Astrocyte (in vitro differentiated cells and primary cell): ENCODE measurements at regions not wholly inside any gene's neighbourhood (a gene's known extent, or its start where the extent isn't known, plus 50 kb on each side); places are given as distances from the start of the nearest gene placed in this dataset.

Source experiments
- DNase-seq: peaks from one replicate; pipeline ENCODE4 v3.0.0-alpha.2; 2010; ENCODE audit warnings: low read depth
- FAIRE-seq: peaks from 2 replicates; lab custom pipeline; 2011; peaks lifted over from hg19 to GRCh38; lab: Jason Lieb, UNC
- H2AFZ ChIP-seq: 2 replicates; pipeline ENCODE4 v1.6.0; 2012; ENCODE audit warnings: low read depth, low read length, inconsistent platforms
- H3K27ac ChIP-seq: 2 replicates; pipeline ENCODE4 v1.5.1; 2011; ENCODE audit warnings: low read depth, low read length, inconsistent platforms
- H3K27me3 ChIP-seq: 2 replicates; pipeline ENCODE4 v1.6.0; 2011; ENCODE audit warnings: low read length, inconsistent platforms; ENCODE audit not compliant: insufficient read depth
- H3K36me3 ChIP-seq: 2 replicates; pipeline ENCODE4 v1.5.1; 2011; ENCODE audit warnings: low read length, inconsistent platforms; ENCODE audit not compliant: insufficient read depth
- H3K4me1 ChIP-seq: 2 replicates; pipeline ENCODE4 v1.5.1; 2011; ENCODE audit warnings: low read length, inconsistent platforms; ENCODE audit not compliant: insufficient read depth
- H3K4me2 ChIP-seq: 2 replicates; pipeline ENCODE4 v1.6.0; 2012; ENCODE audit warnings: low read length, inconsistent platforms
- H3K4me3 ChIP-seq: 2 replicates; pipeline ENCODE4 v1.5.1; 2011; ENCODE audit warnings: low read depth, mild to moderate bottlenecking, low read length, inconsistent platforms; ENCODE audit not compliant: insufficient read depth
- H3K79me2 ChIP-seq: 2 replicates; pipeline ENCODE4 v1.6.0; 2012; ENCODE audit warnings: mild to moderate bottlenecking, low read length, inconsistent platforms; ENCODE audit not compliant: insufficient read depth
- H3K9ac ChIP-seq: 2 replicates; pipeline ENCODE4 v1.6.0; 2012; ENCODE audit warnings: mild to moderate bottlenecking, low read length, inconsistent platforms
- H3K9me3 ChIP-seq: 2 replicates; pipeline ENCODE4 v1.5.1; 2012; ENCODE audit warnings: low read depth, mild to moderate bottlenecking, low read length, inconsistent platforms; ENCODE audit not compliant: insufficient read depth
- H4K20me1 ChIP-seq: 2 replicates; pipeline ENCODE4 v1.6.0; 2012; ENCODE audit warnings: low read length, inconsistent platforms; ENCODE audit not compliant: insufficient read depth
- H3K27ac Mint-ChIP-seq: one replicate; pipeline ENCODE4 v1.8.0; 2021; ENCODE audit warnings: mild to moderate bottlenecking, mixed read lengths; ENCODE audit not compliant: unreplicated experiment
- H3K27me3 Mint-ChIP-seq: one replicate; pipeline ENCODE4 v1.8.0; 2021; ENCODE audit warnings: low read depth, mixed read lengths; ENCODE audit not compliant: unreplicated experiment
- H3K36me3 Mint-ChIP-seq: one replicate; pipeline ENCODE4 v1.8.0; 2021; ENCODE audit warnings: low read depth, mixed read lengths; ENCODE audit not compliant: unreplicated experiment
- H3K4me1 Mint-ChIP-seq: one replicate; pipeline ENCODE4 v1.8.0; 2021; ENCODE audit warnings: low read depth, mixed read lengths; ENCODE audit not compliant: unreplicated experiment
- H3K4me3 Mint-ChIP-seq: one replicate; pipeline ENCODE4 v1.8.0; 2021; ENCODE audit warnings: mild to moderate bottlenecking, moderate library complexity, mixed read lengths; ENCODE audit not compliant: unreplicated experiment
- H3K9me3 Mint-ChIP-seq: one replicate; pipeline ENCODE4 v1.8.0; 2021; ENCODE audit warnings: mild to moderate bottlenecking, mixed read lengths; ENCODE audit not compliant: unreplicated experiment
- EZH2 ChIP-seq: IDR thresholded peaks from 2 replicates; pipeline ENCODE4 v1.6.1; 2012; ENCODE audit warnings: mild to moderate bottlenecking, low read length, inconsistent platforms; ENCODE audit not compliant: insufficient read depth
- TF ChIP-seq, protein P1 (sequence below): IDR thresholded peaks from 2 replicates; pipeline ENCODE4 v1.5.1; 2011; ENCODE audit warnings: low read depth, mild to moderate bottlenecking, inconsistent platforms, low read length, moderate library complexity; ENCODE audit not compliant: insufficient read depth

DNA sequence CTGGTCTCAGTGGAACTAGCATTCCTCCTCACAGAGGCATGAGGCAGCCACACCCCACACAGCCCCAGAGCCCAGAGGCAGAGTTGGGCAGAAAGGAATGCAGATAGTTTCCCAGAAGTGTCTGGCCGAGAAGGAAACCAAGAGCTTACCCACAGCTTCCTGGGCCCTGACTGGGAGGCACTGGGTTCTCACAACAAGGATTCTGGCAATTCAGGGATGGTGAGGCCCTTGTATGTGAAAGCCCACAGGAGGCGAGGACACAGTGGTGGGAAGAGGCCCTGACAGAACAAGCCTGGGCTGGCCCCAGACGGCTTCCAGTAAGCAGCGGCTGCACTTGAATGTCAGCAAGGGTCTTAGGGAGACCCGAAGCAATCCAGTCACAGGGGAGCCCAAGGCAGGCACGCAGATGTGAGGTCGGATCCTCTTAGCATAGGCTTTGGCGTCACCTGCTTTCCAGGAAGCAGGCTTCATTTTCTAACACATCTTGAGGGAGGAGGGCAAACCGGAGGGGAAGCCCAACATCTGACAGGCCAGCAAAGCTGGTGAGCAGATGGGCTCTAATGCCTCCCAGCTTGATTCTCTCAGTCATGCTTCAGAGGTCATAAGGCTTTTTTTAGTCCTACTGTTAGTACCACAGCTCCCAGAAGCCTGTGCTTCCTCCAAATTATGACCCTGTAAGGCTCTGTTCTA, 78.3 kb upstream of the AKIP1 start:
- Histone ChIP-seq H3K27me3 (no peaks in the 10 kb centered on the region), H3K36me3 (no peaks in the 10 kb centered on the region), H3K4me1 (peaks cover 32% of the 10 kb centered on the region), H3K4me2 (peak overlapping the region; percentile 73), H3K9me3 (no peaks in the 10 kb centered on the region), H3K79me2 (peaks cover 21% of the 10 kb centered on the region), H3K9ac (peak overlapping the region; percentile 66), H2AFZ (peak overlapping the region; percentile 27), H3K4me3 (peak overlapping the region; percentile 15), H4K20me1 (no peaks in the 10 kb centered on the region), H3K27ac (peak overlapping the region; percentile 80)
- DNase-seq (peak; percentile 88), FAIRE-seq (peak; percentile 62)
- Mint-ChIP-seq H3K27ac (peak overlapping the region; percentile 100), H3K36me3 (peaks cover 18% of the 10 kb centered on the region), H3K9me3 (peaks cover 2% of the 10 kb centered on the region), H3K27me3 (no peaks in the 10 kb centered on the region), H3K4me1 (peaks cover 45% of the 10 kb centered on the region), H3K4me3 (no peak overlapping the region)
- TF ChIP-seq, protein P1, sequence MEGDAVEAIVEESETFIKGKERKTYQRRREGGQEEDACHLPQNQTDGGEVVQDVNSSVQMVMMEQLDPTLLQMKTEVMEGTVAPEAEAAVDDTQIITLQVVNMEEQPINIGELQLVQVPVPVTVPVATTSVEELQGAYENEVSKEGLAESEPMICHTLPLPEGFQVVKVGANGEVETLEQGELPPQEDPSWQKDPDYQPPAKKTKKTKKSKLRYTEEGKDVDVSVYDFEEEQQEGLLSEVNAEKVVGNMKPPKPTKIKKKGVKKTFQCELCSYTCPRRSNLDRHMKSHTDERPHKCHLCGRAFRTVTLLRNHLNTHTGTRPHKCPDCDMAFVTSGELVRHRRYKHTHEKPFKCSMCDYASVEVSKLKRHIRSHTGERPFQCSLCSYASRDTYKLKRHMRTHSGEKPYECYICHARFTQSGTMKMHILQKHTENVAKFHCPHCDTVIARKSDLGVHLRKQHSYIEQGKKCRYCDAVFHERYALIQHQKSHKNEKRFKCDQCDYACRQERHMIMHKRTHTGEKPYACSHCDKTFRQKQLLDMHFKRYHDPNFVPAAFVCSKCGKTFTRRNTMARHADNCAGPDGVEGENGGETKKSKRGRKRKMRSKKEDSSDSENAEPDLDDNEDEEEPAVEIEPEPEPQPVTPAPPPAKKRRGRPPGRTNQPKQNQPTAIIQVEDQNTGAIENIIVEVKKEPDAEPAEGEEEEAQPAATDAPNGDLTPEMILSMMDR: no peak
- TF ChIP-seq EZH2: no peak

GRCh38 chr11:8833568-8834315, 77.2 kb upstream of the AKIP1 start:
- H3K79me2 ChIP-seq: peaks cover 16% of the 10 kb centered on the region
- peak overlapping the region; percentile 37 for H3K4me2 ChIP-seq
- H4K20me1 ChIP-seq: no peaks in the 10 kb centered on the region
- H3K27ac ChIP-seq: peak overlapping the region; percentile 80
- TF ChIP-seq, protein P1: no peak
- no peak for TF ChIP-seq EZH2
- H3K4me3 ChIP-seq: no peak overlapping the region
- peaks cover 40% of the 10 kb centered on the region for H3K4me1 ChIP-seq
- Mint-ChIP-seq H3K27me3 (no peaks in the 10 kb centered on the region), H3K4me1 (peaks cover 55% of the 10 kb centered on the region), H3K27ac (peak overlapping the region; percentile 94), H3K36me3 (peaks cover 20% of the 10 kb centered on the region), H3K9me3 (peaks cover 2% of the 10 kb centered on the region), H3K4me3 (peak overlapping the region; percentile 34)
- H3K27me3 ChIP-seq: no peaks in the 10 kb centered on the region
- H3K36me3 ChIP-seq: no peaks in the 10 kb centered on the region
- H3K9ac ChIP-seq: peak overlapping the region; percentile 32
- DNase-seq (peak; percentile 93), FAIRE-seq (peak; percentile 26)
- H3K9me3 ChIP-seq: no peaks in the 10 kb centered on the region
- H2AFZ ChIP-seq: no peak overlapping the region
